Activated T-cell treated with anti-CD3 and anti-CD28 coated beads, Interleukin-2, amount 50 U/mL, for 48 hours (primary cell): ENCODE measurements at regions not wholly inside any gene's neighbourhood (a gene's known extent, or its start where the extent isn't known, plus 50 kb on each side); places are given as distances from the start of the nearest gene placed in this dataset.
"Not testable (repeated sequence)": the region's sequence is repeated elsewhere in the genome, so short reads cannot be mapped to it uniquely, and the experiment has no call there.

Experiments
- DNase-seq, 2 experiments: peaks; one replicate each; pipeline ENCODE4 v3.0.0-alpha.2; 2020

GRCh38 chr10:35263827-35264226 lies 72.5 kb upstream of the CCNY start:
- DNase-seq = not testable (repeated sequence)

DNA sequence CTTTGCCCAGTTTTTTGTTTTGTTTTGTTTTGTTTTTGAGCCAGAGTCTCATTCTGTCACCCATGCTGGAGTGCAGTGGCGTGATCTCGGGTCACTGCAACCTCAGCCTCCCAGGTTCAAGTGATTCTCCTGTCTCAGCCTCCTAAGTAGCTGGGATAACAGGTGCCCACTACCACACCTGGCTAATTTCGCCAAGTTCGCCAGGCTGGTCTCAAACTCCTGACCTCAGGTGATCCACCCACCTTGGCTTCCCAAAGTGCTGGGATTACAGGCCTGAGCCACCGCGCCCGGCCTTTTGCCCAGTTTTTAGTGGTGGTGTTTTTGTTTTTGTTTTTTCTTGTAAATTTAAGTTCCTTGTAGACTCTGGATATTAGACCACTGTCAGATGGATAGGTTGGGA lies 71.7 kb upstream of the CCNY start:
- DNase-seq = not testable (repeated sequence)

DNA sequence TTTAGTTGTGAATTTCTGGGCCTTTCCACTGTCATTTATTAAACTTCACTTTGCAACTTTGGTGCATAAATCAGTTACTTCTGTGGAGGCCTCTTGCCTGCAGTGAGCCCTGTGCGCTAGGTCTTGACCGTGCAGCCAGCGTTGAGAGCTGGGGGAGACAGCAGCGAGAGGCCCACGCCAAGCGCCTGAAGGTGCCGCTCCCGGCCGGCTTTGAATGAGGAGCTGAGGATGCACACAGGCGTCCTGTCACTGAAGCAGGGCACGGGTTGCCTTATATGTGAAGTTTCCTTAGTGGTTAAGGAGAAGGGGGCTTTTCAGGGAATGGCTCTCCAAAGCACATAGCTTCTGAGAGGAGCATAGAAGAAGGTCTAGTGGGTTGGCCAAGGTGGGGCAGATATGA lies 70.9 kb upstream of the CCNY start:
- DNase-seq = no peak

DNA sequence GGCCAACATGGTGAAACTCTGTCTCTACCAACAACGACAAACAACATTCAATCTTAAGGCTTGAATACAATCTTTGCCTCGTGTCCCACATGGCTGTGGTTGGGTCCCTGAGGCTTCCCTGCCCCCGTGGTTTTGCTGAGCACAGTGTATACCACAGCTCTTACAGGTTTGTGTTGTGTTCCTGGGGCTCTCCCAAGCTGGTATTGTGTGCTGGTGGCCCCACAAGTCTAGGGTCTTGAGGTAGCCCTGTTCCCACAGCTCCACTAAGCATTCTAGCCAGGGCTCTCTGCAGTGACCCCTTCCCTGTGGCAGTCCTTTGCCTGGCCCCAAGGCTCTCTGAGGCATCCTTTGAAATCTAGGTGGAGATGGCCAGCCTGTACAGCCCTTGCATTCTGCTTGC lies 68.0 kb upstream of the CCNY start:
- no peak for DNase-seq

GRCh38 chr10:35268791-35269257 lies 67.5 kb upstream of the CCNY start:
- DNase-seq = no peak

GRCh38 chr10:35270100-35270499 lies 66.2 kb upstream of the CCNY start:
- DNase-seq = peak; percentile 31 to 43

DNA sequence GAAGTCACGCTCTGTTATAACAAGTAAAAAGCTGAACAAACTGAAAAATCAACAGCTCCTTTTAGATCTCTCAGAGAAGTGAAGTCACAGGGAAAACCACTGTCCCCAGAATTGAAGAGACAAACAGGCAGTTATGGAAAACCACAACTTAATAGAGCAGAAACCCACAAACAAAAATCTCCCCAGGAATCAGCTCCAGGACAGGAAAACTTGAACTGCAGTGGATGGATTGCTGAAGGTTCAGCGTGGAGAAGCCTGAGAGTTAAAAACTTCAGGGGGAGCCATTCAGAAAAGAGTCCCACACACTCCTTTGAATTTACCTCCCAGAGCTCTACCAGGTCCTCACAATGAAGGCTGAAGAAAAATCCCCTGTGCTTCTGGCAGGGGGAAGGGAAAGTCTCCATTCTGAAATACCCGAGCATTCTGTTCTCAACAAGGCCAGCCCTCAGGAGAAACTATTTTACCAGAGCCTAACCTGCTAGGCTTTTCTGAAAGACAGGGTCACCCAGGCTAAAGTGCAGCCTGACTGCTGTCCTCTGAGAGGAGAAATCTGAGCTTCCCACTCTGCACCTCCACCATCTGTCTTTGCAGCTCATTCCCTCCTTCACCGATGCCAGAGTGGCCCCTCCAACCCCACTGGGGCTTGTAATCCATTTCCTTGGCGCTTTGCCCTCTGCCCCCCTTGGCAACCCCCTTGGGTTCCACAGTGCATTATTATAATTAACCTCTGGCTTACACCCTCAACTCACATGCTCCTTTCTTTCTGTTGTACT lies 65.0 kb upstream of the CCNY start:
- no peak for DNase-seq

GRCh38 chr10:35271859-35272165 lies 64.5 kb upstream of the CCNY start:
- not testable (repeated sequence) for DNase-seq

GRCh38 chr10:35272401-35272800 lies 63.9 kb upstream of the CCNY start:
- DNase-seq = not testable (repeated sequence)

DNA sequence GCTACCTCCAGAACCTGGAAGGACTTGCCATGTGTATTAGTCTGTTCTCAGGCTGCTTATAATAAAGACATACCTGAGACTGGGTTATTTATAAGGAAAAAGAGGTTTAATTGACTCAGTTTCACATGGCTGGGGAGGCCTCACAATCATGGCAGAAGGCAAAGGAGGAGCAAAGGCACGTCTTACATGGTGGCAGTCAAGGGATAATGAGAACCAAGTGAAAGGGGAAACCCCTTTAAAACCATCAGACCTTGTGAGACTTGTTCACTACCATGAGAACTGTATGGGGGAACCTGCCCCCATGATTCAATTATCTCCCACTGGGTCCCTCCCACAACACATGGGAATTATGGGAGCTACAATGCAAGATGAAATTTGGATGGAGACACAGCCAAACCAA lies 62.3 kb upstream of the CCNY start:
- DNase-seq = not testable (repeated sequence)

GRCh38 chr10:35274498-35275060 lies 61.7 kb upstream of the CCNY start:
- no peak for DNase-seq

DNA sequence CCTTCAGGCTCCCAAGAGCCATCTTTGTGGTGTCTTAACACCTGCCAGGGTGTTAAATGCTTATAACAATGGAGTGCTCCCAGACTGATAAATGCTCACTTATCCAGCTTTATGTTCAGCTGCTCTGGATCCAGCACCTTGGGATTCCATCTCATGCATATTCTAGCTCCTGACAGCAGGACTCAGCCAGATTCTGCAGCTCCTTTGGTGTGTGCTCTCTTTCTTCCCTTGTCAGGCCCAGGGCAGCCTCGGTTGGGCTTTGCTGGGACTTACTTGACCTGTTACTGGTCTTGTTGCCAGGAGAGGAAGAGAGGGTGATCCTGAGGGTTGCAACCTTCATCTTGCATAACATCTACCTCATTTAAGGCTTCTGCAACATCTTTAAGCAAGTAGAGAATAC lies 59.4 kb upstream of the CCNY start:
- DNase-seq = no peak

DNA sequence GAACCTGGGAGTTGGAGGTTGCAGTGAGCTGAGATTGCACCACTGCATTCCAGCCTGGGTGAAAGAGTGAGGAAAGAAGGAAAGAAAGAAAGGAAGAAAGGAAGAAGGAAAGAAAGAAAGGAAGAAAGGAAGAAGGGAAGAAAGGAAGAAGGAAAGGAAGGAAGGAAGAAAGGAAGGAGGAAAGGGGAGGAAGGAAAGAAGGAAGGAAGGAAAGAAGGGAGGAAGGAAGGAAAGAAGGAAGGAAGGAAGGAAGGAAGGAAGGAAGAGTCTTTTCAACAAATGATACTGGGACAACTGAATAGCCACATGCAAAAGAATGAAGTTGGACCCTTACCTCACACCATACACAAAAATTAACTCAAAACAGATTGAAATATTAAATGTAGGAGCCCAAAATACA lies 56.1 kb upstream of the CCNY start:
- not testable (repeated sequence) for DNase-seq
